Panc1 (cell line): ENCODE measurements at regions not wholly inside any gene's neighbourhood (a gene's known extent, or its start where the extent isn't known, plus 50 kb on each side); places are given as distances from the start of the nearest gene placed in this dataset.

Experiments used
- POLR2AphosphoS5 ChIP-seq: IDR thresholded peaks from 2 replicates; pipeline ENCODE4 v1.6.1; 2012; ENCODE audit warnings: mild to moderate bottlenecking, low read depth, low read length, moderate library complexity
- SIN3A ChIP-seq: IDR thresholded peaks from 2 replicates; pipeline ENCODE4 v1.6.1; 2012; ENCODE audit warnings: low read depth, mild to moderate bottlenecking, low read length, moderate library complexity, borderline replicate concordance; ENCODE audit not compliant: insufficient read depth
- TCF7L2 ChIP-seq: IDR thresholded peaks from 2 replicates; pipeline ENCODE4 v1.6.1; 2011; ENCODE audit warnings: mild to moderate bottlenecking, low read depth, low read length, inconsistent platforms
- TF ChIP-seq, protein P1 (sequence below): fragments of 450-650 bp; IDR thresholded peaks from 2 replicates; pipeline ENCODE4 v1.5.1; 2017; ENCODE audit warnings: mild to moderate bottlenecking
- TF ChIP-seq, protein P2 (sequence below), 2 experiments: IDR thresholded peaks; 2 replicates each; pipeline ENCODE4 v1.6.1; 2011 to 2012; ENCODE audit warnings: low read depth in 2 of 2, control low read depth in 1 of 2, low read length in 1 of 2, mild to moderate bottlenecking in 1 of 2, moderate library complexity in 1 of 2; ENCODE audit not compliant: insufficient read depth in 1 of 2

DNA sequence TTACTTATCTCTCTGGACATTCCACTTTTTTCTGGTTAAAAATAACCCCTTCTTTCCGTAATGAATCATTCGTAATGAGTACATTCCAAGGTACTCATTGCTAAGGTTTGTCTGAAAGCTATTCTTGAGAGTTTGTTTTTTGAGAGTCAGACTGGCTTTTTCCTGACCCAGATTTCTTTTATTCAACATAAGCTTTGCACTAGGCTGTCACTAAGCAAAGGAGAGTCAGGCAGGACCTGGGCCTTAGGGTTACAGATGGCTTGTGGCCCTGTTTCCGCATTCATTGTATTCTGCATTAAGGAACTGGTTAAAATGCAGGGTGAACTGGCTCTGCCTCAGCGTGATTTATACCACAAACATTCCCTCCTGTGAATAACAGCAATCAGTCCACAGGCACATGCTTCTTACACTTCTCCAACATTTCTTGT is 84.1 kb downstream of the POM121L12 start:
- TF ChIP-seq, protein P1, sequence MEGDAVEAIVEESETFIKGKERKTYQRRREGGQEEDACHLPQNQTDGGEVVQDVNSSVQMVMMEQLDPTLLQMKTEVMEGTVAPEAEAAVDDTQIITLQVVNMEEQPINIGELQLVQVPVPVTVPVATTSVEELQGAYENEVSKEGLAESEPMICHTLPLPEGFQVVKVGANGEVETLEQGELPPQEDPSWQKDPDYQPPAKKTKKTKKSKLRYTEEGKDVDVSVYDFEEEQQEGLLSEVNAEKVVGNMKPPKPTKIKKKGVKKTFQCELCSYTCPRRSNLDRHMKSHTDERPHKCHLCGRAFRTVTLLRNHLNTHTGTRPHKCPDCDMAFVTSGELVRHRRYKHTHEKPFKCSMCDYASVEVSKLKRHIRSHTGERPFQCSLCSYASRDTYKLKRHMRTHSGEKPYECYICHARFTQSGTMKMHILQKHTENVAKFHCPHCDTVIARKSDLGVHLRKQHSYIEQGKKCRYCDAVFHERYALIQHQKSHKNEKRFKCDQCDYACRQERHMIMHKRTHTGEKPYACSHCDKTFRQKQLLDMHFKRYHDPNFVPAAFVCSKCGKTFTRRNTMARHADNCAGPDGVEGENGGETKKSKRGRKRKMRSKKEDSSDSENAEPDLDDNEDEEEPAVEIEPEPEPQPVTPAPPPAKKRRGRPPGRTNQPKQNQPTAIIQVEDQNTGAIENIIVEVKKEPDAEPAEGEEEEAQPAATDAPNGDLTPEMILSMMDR = no peak
- TF ChIP-seq, protein P2, sequence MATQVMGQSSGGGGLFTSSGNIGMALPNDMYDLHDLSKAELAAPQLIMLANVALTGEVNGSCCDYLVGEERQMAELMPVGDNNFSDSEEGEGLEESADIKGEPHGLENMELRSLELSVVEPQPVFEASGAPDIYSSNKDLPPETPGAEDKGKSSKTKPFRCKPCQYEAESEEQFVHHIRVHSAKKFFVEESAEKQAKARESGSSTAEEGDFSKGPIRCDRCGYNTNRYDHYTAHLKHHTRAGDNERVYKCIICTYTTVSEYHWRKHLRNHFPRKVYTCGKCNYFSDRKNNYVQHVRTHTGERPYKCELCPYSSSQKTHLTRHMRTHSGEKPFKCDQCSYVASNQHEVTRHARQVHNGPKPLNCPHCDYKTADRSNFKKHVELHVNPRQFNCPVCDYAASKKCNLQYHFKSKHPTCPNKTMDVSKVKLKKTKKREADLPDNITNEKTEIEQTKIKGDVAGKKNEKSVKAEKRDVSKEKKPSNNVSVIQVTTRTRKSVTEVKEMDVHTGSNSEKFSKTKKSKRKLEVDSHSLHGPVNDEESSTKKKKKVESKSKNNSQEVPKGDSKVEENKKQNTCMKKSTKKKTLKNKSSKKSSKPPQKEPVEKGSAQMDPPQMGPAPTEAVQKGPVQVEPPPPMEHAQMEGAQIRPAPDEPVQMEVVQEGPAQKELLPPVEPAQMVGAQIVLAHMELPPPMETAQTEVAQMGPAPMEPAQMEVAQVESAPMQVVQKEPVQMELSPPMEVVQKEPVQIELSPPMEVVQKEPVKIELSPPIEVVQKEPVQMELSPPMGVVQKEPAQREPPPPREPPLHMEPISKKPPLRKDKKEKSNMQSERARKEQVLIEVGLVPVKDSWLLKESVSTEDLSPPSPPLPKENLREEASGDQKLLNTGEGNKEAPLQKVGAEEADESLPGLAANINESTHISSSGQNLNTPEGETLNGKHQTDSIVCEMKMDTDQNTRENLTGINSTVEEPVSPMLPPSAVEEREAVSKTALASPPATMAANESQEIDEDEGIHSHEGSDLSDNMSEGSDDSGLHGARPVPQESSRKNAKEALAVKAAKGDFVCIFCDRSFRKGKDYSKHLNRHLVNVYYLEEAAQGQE (IDR thresholded peaks at IDR 0.05; ENCODE audit: insufficient read depth in 1 of 2, low read depth in 2 of 2, low read length in 1 of 2) = no peak
- TF ChIP-seq POLR2AphosphoS5 = no peak
- no peak for TF ChIP-seq SIN3A
- TF ChIP-seq TCF7L2 = no peak
